Mammary epithelial cell (primary cell): ENCODE measurements at regions not wholly inside any gene's neighbourhood (a gene's known extent, or its start where the extent isn't known, plus 50 kb on each side); places are given as distances from the start of the nearest gene placed in this dataset.

Experiments used
- EZH2 ChIP-seq: IDR thresholded peaks from 2 replicates; pipeline ENCODE4 v1.6.1; 2012; ENCODE audit warnings: low read length, inconsistent platforms, borderline replicate concordance
- TF ChIP-seq, protein P1 (sequence below), 2 donors: IDR thresholded peaks in 1 of 2; conservative IDR thresholded peaks in 1 of 2; 2 replicates each; pipeline ENCODE4 v1.5.1; 2011 to 2012; ENCODE audit warnings: inconsistent platforms in 2 of 2, low read length in 2 of 2, mild to moderate bottlenecking in 2 of 2, control low read depth in 1 of 2, low read depth in 1 of 2; ENCODE audit not compliant: insufficient read depth in 1 of 2; ENCODE audit errors: extremely low read depth in 1 of 2

DNA sequence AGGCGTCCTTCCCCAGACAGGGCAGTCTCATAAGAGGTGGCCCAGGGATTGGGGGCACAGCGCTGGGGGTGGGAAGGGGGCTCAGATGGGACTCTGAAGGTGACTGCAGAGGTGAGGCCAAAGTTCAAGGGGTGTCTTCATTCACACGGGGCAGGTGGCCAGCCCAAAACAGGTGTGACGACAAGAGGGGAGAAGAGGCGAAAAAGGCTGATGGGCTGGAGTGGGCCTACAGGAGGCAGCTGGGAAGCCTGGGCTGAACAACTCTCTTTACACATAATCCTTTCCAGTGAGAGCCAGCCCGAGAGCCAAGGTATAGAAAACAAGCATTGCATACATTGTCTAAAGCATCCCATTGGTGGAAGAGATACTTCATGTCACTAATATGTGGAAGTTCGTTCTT, 130.9 kb upstream of the ASB18 start:
- TF ChIP-seq, protein P1, sequence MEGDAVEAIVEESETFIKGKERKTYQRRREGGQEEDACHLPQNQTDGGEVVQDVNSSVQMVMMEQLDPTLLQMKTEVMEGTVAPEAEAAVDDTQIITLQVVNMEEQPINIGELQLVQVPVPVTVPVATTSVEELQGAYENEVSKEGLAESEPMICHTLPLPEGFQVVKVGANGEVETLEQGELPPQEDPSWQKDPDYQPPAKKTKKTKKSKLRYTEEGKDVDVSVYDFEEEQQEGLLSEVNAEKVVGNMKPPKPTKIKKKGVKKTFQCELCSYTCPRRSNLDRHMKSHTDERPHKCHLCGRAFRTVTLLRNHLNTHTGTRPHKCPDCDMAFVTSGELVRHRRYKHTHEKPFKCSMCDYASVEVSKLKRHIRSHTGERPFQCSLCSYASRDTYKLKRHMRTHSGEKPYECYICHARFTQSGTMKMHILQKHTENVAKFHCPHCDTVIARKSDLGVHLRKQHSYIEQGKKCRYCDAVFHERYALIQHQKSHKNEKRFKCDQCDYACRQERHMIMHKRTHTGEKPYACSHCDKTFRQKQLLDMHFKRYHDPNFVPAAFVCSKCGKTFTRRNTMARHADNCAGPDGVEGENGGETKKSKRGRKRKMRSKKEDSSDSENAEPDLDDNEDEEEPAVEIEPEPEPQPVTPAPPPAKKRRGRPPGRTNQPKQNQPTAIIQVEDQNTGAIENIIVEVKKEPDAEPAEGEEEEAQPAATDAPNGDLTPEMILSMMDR (conservative IDR thresholded peaks at IDR 0.05 in 1 of 2, IDR thresholded peaks at IDR 0.05 in 1 of 2; ENCODE audit: extremely low read depth in 1 of 2, insufficient read depth in 1 of 2, low read depth in 1 of 2, low read length in 2 of 2) = no peak
- no peak for TF ChIP-seq EZH2
